A204.1 (cell line): ENCODE measurements at regions not wholly inside any gene's neighbourhood (a gene's known extent, or its start where the extent isn't known, plus 50 kb on each side); places are given as distances from the start of the nearest gene placed in this dataset.

Experiments
- FAIRE-seq: peaks from 2 replicates; lab custom pipeline; 2012; peaks lifted over from hg19 to GRCh38; lab: Jason Lieb, UNC

GRCh38 chr5:163357636-163358035, 79.8 kb upstream of the CCNG1 start:
- no peak for FAIRE-seq

GRCh38 chr5:163360656-163361055, 76.7 kb upstream of the CCNG1 start:
- no peak for FAIRE-seq

GRCh38 chr5:163361450-163361849, 75.9 kb upstream of the CCNG1 start:
- no peak for FAIRE-seq

GRCh38 chr5:163362840-163363371, 74.5 kb upstream of the CCNG1 start:
- no peak for FAIRE-seq

GRCh38 chr5:163363389-163363788, 74.0 kb upstream of the CCNG1 start:
- FAIRE-seq: no peak

GRCh38 chr5:163366757-163367156, 70.6 kb upstream of the CCNG1 start:
- FAIRE-seq: no peak

- FAIRE-seq: no peak
Observed at GRCh38 chr5:163369776-163370385, 67.5 kb upstream of the CCNG1 start.

GRCh38 chr5:163373436-163374084, 63.8 kb upstream of the CCNG1 start:
- no peak for FAIRE-seq

GRCh38 chr5:163377982-163378381, 59.4 kb upstream of the CCNG1 start:
- no peak for FAIRE-seq

- FAIRE-seq: no peak
Observed at GRCh38 chr5:163379298-163380155, 57.9 kb upstream of the CCNG1 start.

GRCh38 chr5:163381832-163382231, 55.6 kb upstream of the CCNG1 start:
- no peak for FAIRE-seq

- no peak for FAIRE-seq
Observed at GRCh38 chr5:163383754-163384153, 53.6 kb upstream of the CCNG1 start.

GRCh38 chr5:163384669-163385068, 52.7 kb upstream of the CCNG1 start:
- no peak for FAIRE-seq

GRCh38 chr5:163385271-163385670, 52.1 kb upstream of the CCNG1 start:
- no peak for FAIRE-seq

GRCh38 chr5:163385824-163386223, 51.6 kb upstream of the CCNG1 start:
- FAIRE-seq: no peak

- no peak for FAIRE-seq
Observed at GRCh38 chr5:163386352-163386751, 51.0 kb upstream of the CCNG1 start.

- FAIRE-seq: no peak
Observed at GRCh38 chr5:163387589-163388343, 49.6 kb upstream of the CCNG1 start.
